SK-N-SH treated with all-trans-retinoic acid at 6 μM for 48 hours (cell line): ENCODE measurements at regions not wholly inside any gene's neighbourhood (a gene's known extent, or its start where the extent isn't known, plus 50 kb on each side); places are given as distances from the start of the nearest gene placed in this dataset.

Experiments
- ESRRG ChIP-seq: fragments of 250-450 bp; sonication (Bioruptor Pico); IDR thresholded peaks from 2 replicates; pipeline ENCODE4 v1.6.1; 2021; ENCODE audit warnings: mild to moderate bottlenecking
- PPARA ChIP-seq: fragments of 250-450 bp; sonication (Bioruptor Pico); IDR thresholded peaks from 2 replicates; pipeline ENCODE4 v1.5.0; 2020; ENCODE audit warnings: mild to moderate bottlenecking, borderline replicate concordance
- SNAI2 ChIP-seq: fragments of 250-450 bp; sonication (Bioruptor Pico); IDR thresholded peaks from 2 replicates; pipeline ENCODE4 v1.5.0; 2020; ENCODE audit warnings: mild to moderate bottlenecking, moderate library complexity
- TF ChIP-seq, protein P1 (sequence below): fragments of 250-450 bp; sonication (Bioruptor Pico); IDR thresholded peaks from 2 replicates; pipeline ENCODE4 v1.8.0; 2020; ENCODE audit warnings: mild to moderate bottlenecking, moderate library complexity, borderline replicate concordance

GRCh38 chr13:47294691-47295090 lies 397.8 kb upstream of the HTR2A start:
- TF ChIP-seq PPARA (CRISPR knock-in tag), result no peak
- TF ChIP-seq, protein P1, sequence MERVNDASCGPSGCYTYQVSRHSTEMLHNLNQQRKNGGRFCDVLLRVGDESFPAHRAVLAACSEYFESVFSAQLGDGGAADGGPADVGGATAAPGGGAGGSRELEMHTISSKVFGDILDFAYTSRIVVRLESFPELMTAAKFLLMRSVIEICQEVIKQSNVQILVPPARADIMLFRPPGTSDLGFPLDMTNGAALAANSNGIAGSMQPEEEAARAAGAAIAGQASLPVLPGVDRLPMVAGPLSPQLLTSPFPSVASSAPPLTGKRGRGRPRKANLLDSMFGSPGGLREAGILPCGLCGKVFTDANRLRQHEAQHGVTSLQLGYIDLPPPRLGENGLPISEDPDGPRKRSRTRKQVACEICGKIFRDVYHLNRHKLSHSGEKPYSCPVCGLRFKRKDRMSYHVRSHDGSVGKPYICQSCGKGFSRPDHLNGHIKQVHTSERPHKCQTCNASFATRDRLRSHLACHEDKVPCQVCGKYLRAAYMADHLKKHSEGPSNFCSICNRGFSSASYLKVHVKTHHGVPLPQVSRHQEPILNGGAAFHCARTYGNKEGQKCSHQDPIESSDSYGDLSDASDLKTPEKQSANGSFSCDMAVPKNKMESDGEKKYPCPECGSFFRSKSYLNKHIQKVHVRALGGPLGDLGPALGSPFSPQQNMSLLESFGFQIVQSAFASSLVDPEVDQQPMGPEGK, result no peak
- no peak for TF ChIP-seq SNAI2 (CRISPR knock-in tag)
- no peak for TF ChIP-seq ESRRG (CRISPR knock-in tag)
